Peyer's patch (tissue), 4 donors: ENCODE measurements at regions not wholly inside any gene's neighbourhood (a gene's known extent, or its start where the extent isn't known, plus 50 kb on each side); places are given as distances from the start of the nearest gene placed in this dataset.

Experiments
- DNase-seq, 3 donors: peaks; one replicate each; pipeline ENCODE4 v3.0.0-alpha.2; 2017 to 2019
- H3K27ac ChIP-seq, 4 donors: fragments of 200-600 bp; sonication (generic); one replicate each; pipeline ENCODE4 v1.5.1; 2016 to 2019
- H3K27me3 ChIP-seq, 2 donors: fragments of 200-600 bp; sonication (generic); one replicate each; pipeline ENCODE4 v1.5.1; 2019
- H3K36me3 ChIP-seq, 3 donors: fragments of 200-600 bp; sonication (generic); one replicate each; pipeline ENCODE4 v1.5.1; 2016 to 2019
- H3K4me1 ChIP-seq, 4 donors: fragments of 200-600 bp; sonication (generic); one replicate each; pipeline ENCODE4 v1.5.1; 2016 to 2019
- H3K4me3 ChIP-seq, 4 donors: fragments of 200-600 bp; sonication (generic); 1 replicate in 3 of 4; 2 replicates in 1 of 4; pipeline ENCODE4 v1.5.1; 2016 to 2019; ENCODE audit warnings: mild to moderate bottlenecking in 1 of 4
- H3K9me3 ChIP-seq, 4 donors: fragments of 200-600 bp; sonication (generic); one replicate each; pipeline ENCODE4 v1.5.1; 2016 to 2019; ENCODE audit warnings: mild to moderate bottlenecking in 1 of 4
- POLR2A ChIP-seq, 2 donors: fragments of 450-650 bp; IDR thresholded peaks; one replicate each; pipeline ENCODE4 v1.5.1; 2017; ENCODE audit warnings: antibody characterized with exemption in 2 of 2, mild to moderate bottlenecking in 2 of 2, moderate library complexity in 2 of 2
- TF ChIP-seq, protein P1 (sequence below), 6 experiments: fragments of 450-650 bp in 4 of 6; fragments of 200-600 bp in 2 of 6; sonication (generic) in 1 of 6; IDR thresholded peaks; one replicate each; pipeline ENCODE4 v1.5.1; 2017 to 2019; ENCODE audit warnings: antibody characterized with exemption in 6 of 6, mild to moderate bottlenecking in 3 of 6, moderate library complexity in 1 of 6

DNA sequence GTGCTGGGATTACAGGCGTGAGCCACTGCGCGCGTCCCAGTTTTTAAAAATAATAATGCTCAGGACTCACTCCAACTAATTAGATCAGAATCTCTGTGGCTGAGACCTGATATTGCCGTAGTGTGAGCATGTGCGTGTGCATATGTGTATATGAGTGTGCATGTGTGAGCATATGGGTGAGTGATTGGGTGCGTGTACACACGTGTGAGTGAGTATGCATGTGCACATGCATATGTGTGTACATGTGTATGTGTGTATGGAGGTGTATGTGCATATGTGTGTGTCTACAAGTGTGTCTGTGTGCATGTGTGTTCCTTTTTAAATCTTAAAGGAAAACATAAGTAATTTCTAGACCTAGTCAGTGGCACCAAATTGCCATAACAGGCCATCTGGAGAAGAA is 54.8 kb upstream of the CKS2 start:
- Histone ChIP-seq H3K4me3 (no peak overlapping the region), H3K36me3 (no peaks in the 10 kb centered on the region), H3K4me1 (no peaks in the 10 kb centered on the region), H3K9me3 (no peaks in the 10 kb centered on the region), H3K27me3 (no peaks in the 10 kb centered on the region), H3K27ac (no peak overlapping the region)
- TF ChIP-seq, protein P1, sequence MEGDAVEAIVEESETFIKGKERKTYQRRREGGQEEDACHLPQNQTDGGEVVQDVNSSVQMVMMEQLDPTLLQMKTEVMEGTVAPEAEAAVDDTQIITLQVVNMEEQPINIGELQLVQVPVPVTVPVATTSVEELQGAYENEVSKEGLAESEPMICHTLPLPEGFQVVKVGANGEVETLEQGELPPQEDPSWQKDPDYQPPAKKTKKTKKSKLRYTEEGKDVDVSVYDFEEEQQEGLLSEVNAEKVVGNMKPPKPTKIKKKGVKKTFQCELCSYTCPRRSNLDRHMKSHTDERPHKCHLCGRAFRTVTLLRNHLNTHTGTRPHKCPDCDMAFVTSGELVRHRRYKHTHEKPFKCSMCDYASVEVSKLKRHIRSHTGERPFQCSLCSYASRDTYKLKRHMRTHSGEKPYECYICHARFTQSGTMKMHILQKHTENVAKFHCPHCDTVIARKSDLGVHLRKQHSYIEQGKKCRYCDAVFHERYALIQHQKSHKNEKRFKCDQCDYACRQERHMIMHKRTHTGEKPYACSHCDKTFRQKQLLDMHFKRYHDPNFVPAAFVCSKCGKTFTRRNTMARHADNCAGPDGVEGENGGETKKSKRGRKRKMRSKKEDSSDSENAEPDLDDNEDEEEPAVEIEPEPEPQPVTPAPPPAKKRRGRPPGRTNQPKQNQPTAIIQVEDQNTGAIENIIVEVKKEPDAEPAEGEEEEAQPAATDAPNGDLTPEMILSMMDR (IDR thresholded peaks at IDR 0.05) = no peak
- TF ChIP-seq POLR2A (IDR thresholded peaks at IDR 0.05) = no peak
- DNase-seq = no peak

DNA sequence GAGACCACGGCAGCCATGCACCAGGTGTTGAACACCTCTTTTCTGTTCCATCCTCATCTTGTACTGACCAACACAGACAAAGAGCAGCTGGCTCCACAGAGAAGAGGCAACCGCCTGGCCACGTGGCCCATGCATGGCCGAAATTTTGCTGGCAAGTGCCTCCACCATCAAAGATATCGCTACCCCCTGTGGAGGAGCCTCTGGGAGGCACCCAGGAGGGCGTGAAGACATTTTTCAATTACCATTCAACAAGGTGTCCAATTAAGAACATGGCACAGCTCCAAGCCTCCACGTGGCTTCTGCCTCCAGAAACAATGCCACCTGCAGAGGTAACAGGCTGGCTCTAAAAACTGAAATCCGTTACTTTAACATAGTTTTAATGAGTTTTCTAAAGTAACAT is 54.4 kb upstream of the CKS2 start:
- Histone ChIP-seq H3K4me1 (no peaks in the 10 kb centered on the region), H3K36me3 (no peaks in the 10 kb centered on the region), H3K27me3 (no peaks in the 10 kb centered on the region), H3K9me3 (no peaks in the 10 kb centered on the region), H3K4me3 (no peak overlapping the region), H3K27ac (no peak overlapping the region)
- no peak for DNase-seq
- no peak for TF ChIP-seq POLR2A (IDR thresholded peaks at IDR 0.05)
- TF ChIP-seq, protein P1 (IDR thresholded peaks at IDR 0.05) = no peak

- Histone ChIP-seq H3K27me3 (no peaks in the 10 kb centered on the region), H3K4me3 (no peak overlapping the region), H3K4me1 (no peaks in the 10 kb centered on the region), H3K27ac (no peak overlapping the region), H3K9me3 (no peaks in the 10 kb centered on the region), H3K36me3 (no peaks in the 10 kb centered on the region)
- TF ChIP-seq POLR2A (IDR thresholded peaks at IDR 0.05) = no peak
- TF ChIP-seq, protein P1 (IDR thresholded peaks at IDR 0.05) = no peak
- DNase-seq = no peak
Observed at GRCh38 chr9:89260525-89260924, 50.5 kb upstream of the CKS2 start.
